ENCODE measurements at regions not wholly inside any gene's neighbourhood (a gene's known extent, or its start where the extent isn't known, plus 50 kb on each side); places are given as distances from the start of the nearest gene placed in this dataset.

DNA sequence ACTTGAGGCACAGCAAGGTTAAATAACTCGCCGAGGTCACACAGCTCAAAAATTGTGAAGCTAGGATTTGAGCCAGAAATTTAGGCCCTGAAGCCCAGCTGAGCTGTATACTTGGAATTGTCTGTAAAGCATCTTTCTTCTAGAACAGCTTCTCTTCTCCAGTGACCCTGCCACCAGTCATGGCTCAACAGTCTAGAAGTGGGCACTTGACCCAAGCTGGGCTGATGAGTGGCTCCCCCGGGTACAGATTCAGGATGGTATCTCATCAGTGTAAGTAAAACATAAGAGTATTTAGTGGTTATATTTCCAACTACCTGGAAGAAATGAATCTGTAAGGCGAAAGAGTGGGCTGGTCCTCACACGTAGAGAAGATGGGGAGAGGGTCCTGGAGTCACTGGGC is 243.9 kb upstream of the GPR26 start:
- H3K23ac ChIP-seq (ENCODE audit: insufficient read length): no peak overlapping the region
- no peak overlapping the region for H3K4me3 ChIP-seq (ENCODE audit: extremely low read depth in 1 of 4, insufficient read depth in 2 of 4, low read depth in 3 of 4, low read length in 4 of 4)
- no peaks in the 10 kb centered on the region; a peak in 1 of 7 replicates for H3K27me3 ChIP-seq (replicated peaks in 1 of 4; ENCODE audit: control insufficient read depth in 3 of 4, extremely low read depth in 1 of 4, insufficient read depth in 3 of 4, low read length in 3 of 4)
- no peaks in the 10 kb centered on the region for H3K9me3 ChIP-seq (ENCODE audit: insufficient read depth in 2 of 2, low read depth in 1 of 2, low read length in 1 of 2)
- H3K4me1 ChIP-seq (replicated peaks in 1 of 4; ENCODE audit: control insufficient read depth in 3 of 4, insufficient read depth in 4 of 4, low read length in 3 of 4): no peaks in the 10 kb centered on the region
- no peak overlapping the region for H3K18ac ChIP-seq (ENCODE audit: extremely low read depth, low read length)
- no peak overlapping the region for H3K9ac ChIP-seq (replicated peaks in 1 of 4; ENCODE audit: extremely low read depth in 1 of 4, low read depth in 3 of 4, low read length in 3 of 4)
- no peak overlapping the region for H2BK20ac ChIP-seq (ENCODE audit: low read length)
- no peaks in the 10 kb centered on the region for H3K79me1 ChIP-seq (ENCODE audit: low read depth, low read length)
- POLR2A ChIA-PET (ENCODE audit: partially characterized antibody): no interaction called here
- no peak overlapping the region for H2BK5ac ChIP-seq (ENCODE audit: low read depth, low read length)
- FAIRE-seq (no peak), DNase-seq (ENCODE audit: low read depth in 1 of 2, low spot score in 2 of 2) (no peak)
- no peak overlapping the region for H4K5ac ChIP-seq (ENCODE audit: insufficient read length, low read depth, low read length)
- H3K27ac ChIP-seq (ENCODE audit: low read depth, low read length): no peak overlapping the region
- no peaks in the 10 kb centered on the region; the same call in 1 of the 2 replicates for H3K23me2 ChIP-seq (ENCODE audit: low read depth, low read length)
- H2BK12ac ChIP-seq (ENCODE audit: low read depth, low read length): no peak overlapping the region
- no peak overlapping the region for H3K14ac ChIP-seq (ENCODE audit: insufficient read length)
- no peak overlapping the region for H2BK120ac ChIP-seq (replicated peaks; ENCODE audit: low read depth, low read length)
- no peak overlapping the region for H4K91ac ChIP-seq (replicated peaks; ENCODE audit: insufficient read length, low read length)
- H3K36me3 ChIP-seq (ENCODE audit: control insufficient read depth in 2 of 4, insufficient read depth in 4 of 4, low read length in 3 of 4): no peaks in the 10 kb centered on the region
- no peak overlapping the region for H3K4ac ChIP-seq (replicated peaks; ENCODE audit: insufficient read length, low read depth, low read length)
- CTCF ChIA-PET (ENCODE audit: partially characterized antibody): interaction anchor here (1.1 to 1.8 kb wide), 4 partner anchors 31 to 289 kb away, joined by 3 to 4 read pairs (median 4); no protein-coding TSS in a partner anchor
- H3K79me2 ChIP-seq (ENCODE audit: control insufficient read depth in 1 of 2, insufficient read depth in 2 of 2, low read length in 2 of 2): no peaks in the 10 kb centered on the region
- no peak overlapping the region for H3K4me2 ChIP-seq (ENCODE audit: insufficient read depth in 1 of 2, low read depth in 2 of 2, low read length in 2 of 2)
- no peaks in the 10 kb centered on the region for H4K20me1 ChIP-seq (replicated peaks in 1 of 2; ENCODE audit: control insufficient read depth in 1 of 2, insufficient read depth in 2 of 2, low read length in 2 of 2)
- no peak overlapping the region for H4K8ac ChIP-seq (ENCODE audit: extremely low read depth, insufficient read depth, low read length)
- WGBS, 2 experiments (ENCODE audit: extremely low coverage in 1 of 2, insufficient coverage in 1 of 2, insufficient read length in 1 of 2, insufficient replicate concordance in 2 of 2, low coverage in 1 of 2, low lambda C conversion rate in 2 of 2, missing lambda C conversion rate in 1 of 2): 90% methylated on average over 5 of the region's 5 CpGs; no CpG with 5 or more reads in 1 of the 2 experiments
- no peak overlapping the region for H2AK5ac ChIP-seq (ENCODE audit: low read depth, low read length)
- H3K56ac ChIP-seq (replicated peaks; ENCODE audit: insufficient read length, low read depth, low read length): no peak overlapping the region
- no peak overlapping the region for H2AFZ ChIP-seq (ENCODE audit: low read length)
- no peak overlapping the region for H2BK15ac ChIP-seq (ENCODE audit: low read length)
- no peak for TF ChIP-seq SIX5 (IDR thresholded peaks at IDR 0.05; ENCODE audit: low read depth, low read length)
- no peak for TF ChIP-seq CEBPB (IDR thresholded peaks at IDR 0.05; ENCODE audit: low read depth, low read length)
- no peak for TF ChIP-seq POLR2A (IDR thresholded peaks at IDR 0.05; ENCODE audit: control extremely low read depth in 1 of 2, low read depth in 2 of 2, low read length in 2 of 2)
- TF ChIP-seq BCL11A (IDR thresholded peaks at IDR 0.05; ENCODE audit: low read depth in 2 of 2, low read length in 2 of 2): no peak
- no peak for TF ChIP-seq MAFK (IDR thresholded peaks at IDR 0.05; ENCODE audit: low read depth, low read length)
- TF ChIP-seq, protein P1, sequence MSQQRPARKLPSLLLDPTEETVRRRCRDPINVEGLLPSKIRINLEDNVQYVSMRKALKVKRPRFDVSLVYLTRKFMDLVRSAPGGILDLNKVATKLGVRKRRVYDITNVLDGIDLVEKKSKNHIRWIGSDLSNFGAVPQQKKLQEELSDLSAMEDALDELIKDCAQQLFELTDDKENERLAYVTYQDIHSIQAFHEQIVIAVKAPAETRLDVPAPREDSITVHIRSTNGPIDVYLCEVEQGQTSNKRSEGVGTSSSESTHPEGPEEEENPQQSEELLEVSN (IDR thresholded peaks at IDR 0.05): no peak
- no peak for TF ChIP-seq SP2 (IDR thresholded peaks at IDR 0.05; ENCODE audit: low read length)
- TF ChIP-seq, protein P2, sequence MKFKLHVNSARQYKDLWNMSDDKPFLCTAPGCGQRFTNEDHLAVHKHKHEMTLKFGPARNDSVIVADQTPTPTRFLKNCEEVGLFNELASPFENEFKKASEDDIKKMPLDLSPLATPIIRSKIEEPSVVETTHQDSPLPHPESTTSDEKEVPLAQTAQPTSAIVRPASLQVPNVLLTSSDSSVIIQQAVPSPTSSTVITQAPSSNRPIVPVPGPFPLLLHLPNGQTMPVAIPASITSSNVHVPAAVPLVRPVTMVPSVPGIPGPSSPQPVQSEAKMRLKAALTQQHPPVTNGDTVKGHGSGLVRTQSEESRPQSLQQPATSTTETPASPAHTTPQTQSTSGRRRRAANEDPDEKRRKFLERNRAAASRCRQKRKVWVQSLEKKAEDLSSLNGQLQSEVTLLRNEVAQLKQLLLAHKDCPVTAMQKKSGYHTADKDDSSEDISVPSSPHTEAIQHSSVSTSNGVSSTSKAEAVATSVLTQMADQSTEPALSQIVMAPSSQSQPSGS (IDR thresholded peaks at IDR 0.05; ENCODE audit: low read length): no peak
- TF ChIP-seq BRCA1 (IDR thresholded peaks at IDR 0.05; ENCODE audit: low read depth, low read length): no peak
- no peak for TF ChIP-seq JUN (IDR thresholded peaks at IDR 0.05; ENCODE audit: low read depth, low read length)
- no peak for TF ChIP-seq POLR2AphosphoS5 (IDR thresholded peaks at IDR 0.05; ENCODE audit: low read depth, low read length)
- no peak for TF ChIP-seq FOSL1 (IDR thresholded peaks at IDR 0.05; ENCODE audit: insufficient read depth, low read depth, low read length)

Data from H1 (cell line).